Omental fat pad (tissue), 3 donors: ENCODE measurements at regions not wholly inside any gene's neighbourhood (a gene's known extent, or its start where the extent isn't known, plus 50 kb on each side); places are given as distances from the start of the nearest gene placed in this dataset.

ENCODE experiments used
- ATAC-seq: fragments of 150-250 bp; one replicate; pipeline ENCODE4 v1.9.1; 2016; ENCODE audit warnings: mild to moderate bottlenecking, moderate library complexity; ENCODE audit not compliant: low FRiP score
- DNase-seq: peaks from one replicate; pipeline ENCODE4 v3.0.0-alpha.2; 2019; ENCODE audit warnings: low spot score
- CTCF ChIP-seq, 3 donors: fragments of 450-650 bp; IDR thresholded peaks; one replicate each; pipeline ENCODE4 v1.5.1; 2016 to 2017; ENCODE audit warnings: antibody characterized with exemption in 3 of 3, mild to moderate bottlenecking in 3 of 3, moderate library complexity in 2 of 3

DNA sequence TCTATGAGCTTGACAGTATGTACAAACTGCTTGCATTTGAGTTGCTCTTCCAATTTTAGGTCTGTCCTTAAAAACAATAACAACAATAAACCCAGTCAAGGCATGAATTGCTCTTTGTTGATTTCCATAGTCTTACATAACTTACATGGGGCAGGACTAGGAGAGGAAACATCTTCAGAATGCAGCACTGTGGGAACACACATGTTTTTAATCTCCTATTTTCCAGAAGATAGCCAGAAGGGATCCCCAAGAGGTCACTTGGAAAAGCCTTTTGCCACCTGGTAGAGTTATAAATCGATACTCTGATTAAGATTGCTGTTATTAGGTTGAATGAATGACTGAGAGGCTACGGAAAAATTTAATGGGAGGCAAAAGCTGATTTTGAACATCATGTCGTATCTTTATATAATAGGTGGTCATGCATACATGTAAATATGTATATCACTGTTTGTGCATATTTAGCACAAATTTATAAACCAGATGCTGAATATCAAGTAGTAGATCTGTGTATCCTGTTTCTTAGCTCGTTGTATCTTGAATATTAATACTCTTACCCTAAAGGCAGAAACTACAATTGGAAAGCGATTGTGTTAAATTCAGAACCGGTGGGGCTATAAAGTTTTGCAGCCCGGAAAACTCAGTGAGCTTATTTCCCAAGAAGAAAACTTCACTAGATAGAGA, 479.4 kb upstream of the TCF4 start:
- DNase-seq (no peak), ATAC-seq (no peak)
- no peak for TF ChIP-seq CTCF (IDR thresholded peaks at IDR 0.05)

GRCh38 chr18:56066524-56067213, 478.7 kb upstream of the TCF4 start:
- TF ChIP-seq CTCF (IDR thresholded peaks at IDR 0.05): no peak
- ATAC-seq (no peak), DNase-seq (no peak)

DNA sequence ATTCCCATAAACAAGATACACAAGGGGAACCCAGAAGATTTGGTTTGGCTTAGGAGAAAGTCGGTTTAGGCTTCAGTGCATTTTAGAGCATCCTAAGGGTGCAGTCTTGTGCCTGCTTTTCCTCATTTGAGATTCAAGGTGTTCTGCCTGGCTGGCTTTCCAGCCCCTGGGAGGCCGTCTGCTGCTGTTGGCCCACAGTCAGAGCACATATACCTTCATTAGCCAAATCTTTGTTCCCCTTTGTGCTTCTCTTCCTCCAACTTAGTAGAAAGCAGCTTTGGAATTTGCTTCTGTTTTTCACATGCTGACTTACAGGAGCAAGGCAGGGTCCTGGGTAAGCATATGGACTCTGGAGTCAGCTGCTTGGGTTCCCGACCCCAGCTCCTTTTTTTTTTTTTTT, 477.1 kb upstream of the TCF4 start:
- TF ChIP-seq CTCF (IDR thresholded peaks at IDR 0.05): no peak
- ATAC-seq: no peak
- DNase-seq: no peak

- ATAC-seq (no peak), DNase-seq (no peak)
- TF ChIP-seq CTCF (IDR thresholded peaks at IDR 0.05): no peak
These were observed 474.9 kb upstream of the TCF4 start for GRCh38 chr18:56062931-56063330.

DNA sequence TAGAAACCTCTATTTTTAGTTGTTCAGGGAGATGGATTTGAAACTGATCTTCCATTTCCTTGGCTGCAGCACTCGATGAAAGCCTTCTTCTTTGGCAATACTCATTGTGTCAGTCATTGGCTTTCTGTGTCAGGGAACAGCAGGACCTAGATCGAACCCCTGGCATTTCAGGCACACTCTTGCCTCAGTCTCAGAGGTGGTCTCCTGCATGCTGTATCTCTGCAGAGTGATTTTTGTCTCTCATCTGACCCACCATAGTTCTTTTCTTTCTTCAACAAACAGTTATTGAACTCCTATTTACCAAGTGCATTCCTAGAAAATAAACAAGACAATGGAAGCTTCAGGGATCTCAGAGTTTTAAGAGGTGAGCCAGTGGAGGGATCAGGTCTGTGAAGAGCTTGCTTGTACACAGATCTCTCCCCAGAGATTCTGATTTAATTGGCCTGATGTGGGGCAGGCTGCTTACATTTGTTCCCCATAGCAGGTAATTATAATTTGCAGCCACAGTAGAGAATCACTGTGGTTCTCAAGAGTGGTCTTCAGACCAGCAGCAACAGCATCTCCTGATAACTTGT, 473.1 kb upstream of the TCF4 start:
- no peak for DNase-seq
- ATAC-seq: no peak
- TF ChIP-seq CTCF (IDR thresholded peaks at IDR 0.05): no peak

DNA sequence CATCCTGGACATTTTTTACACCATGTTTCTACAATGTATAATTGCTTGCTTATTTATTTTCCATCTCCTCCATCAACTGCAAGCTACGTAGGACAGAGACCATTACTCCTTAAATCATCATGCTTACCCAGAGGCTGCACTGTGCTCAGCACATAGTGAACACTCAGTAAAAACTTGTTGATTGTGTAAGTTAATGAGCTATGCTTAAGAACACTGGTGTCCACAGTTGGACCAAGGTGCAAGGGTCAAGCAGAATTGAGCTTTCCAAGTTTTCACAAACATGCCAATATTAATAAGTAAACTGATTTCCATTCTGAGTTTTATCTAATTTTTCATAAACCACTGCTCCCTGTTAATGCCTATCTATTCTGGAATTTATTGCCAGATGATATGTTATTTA, 464.2 kb upstream of the TCF4 start:
- no peak for ATAC-seq
- DNase-seq: no peak
- TF ChIP-seq CTCF (IDR thresholded peaks at IDR 0.05): no peak

DNA sequence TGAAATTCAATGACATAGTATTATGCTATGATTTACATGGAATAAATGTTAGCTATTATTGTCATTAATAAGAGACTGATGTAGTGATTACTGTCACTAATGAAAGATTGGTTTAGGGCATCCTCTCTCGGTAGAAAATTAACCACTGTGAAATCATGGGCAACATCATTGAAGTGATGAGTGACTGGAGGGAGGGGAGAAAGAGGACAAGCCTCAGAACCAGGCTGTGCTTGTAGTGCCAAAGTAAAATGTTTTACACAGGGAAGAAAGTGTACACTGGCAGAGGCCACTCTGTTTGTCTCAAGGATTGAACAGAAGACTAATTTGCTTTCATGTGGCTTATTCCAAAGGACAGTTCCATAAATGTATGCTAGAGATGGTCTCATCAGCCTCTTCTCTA, 456.2 kb upstream of the TCF4 start:
- no peak for DNase-seq
- TF ChIP-seq CTCF (IDR thresholded peaks at IDR 0.05): no peak
- ATAC-seq: no peak
